Neuronal stem cell (in vitro differentiated cells): ENCODE measurements at regions not wholly inside any gene's neighbourhood (a gene's known extent, or its start where the extent isn't known, plus 50 kb on each side); places are given as distances from the start of the nearest gene placed in this dataset.

Experiments used
- DNase-seq: peaks from one replicate; pipeline ENCODE4 v3.0.0-alpha.2; 2013; ENCODE audit warnings: low spot score
- H2AFZ ChIP-seq: one replicate; pipeline ENCODE4 v1.6.1; 2013; ENCODE audit warnings: mild to moderate bottlenecking, low read length, inconsistent platforms
- H2AK5ac ChIP-seq: 2 replicates; pipeline ENCODE4 v1.6.1; 2013; ENCODE audit warnings: low read depth, mild to moderate bottlenecking, inconsistent platforms, low read length, moderate library complexity, mixed read lengths
- H2BK120ac ChIP-seq: 2 replicates; pipeline ENCODE4 v1.6.1; 2013; ENCODE audit warnings: low read depth, mild to moderate bottlenecking, inconsistent platforms, low read length, moderate library complexity, mixed read lengths
- H2BK12ac ChIP-seq: one replicate; pipeline ENCODE4 v1.6.1; 2013; ENCODE audit warnings: low read length, inconsistent platforms
- H2BK15ac ChIP-seq: 2 replicates; pipeline ENCODE4 v1.6.1; 2013; ENCODE audit warnings: mild to moderate bottlenecking, low read length, inconsistent platforms, mixed read lengths
- H2BK5ac ChIP-seq: one replicate; pipeline ENCODE4 v1.6.1; 2013; ENCODE audit warnings: inconsistent platforms, mild to moderate bottlenecking, low read length, moderate library complexity
- H3K14ac ChIP-seq: one replicate; pipeline ENCODE4 v1.6.1; 2013; ENCODE audit warnings: low read length, inconsistent platforms
- H3K18ac ChIP-seq: 2 replicates; pipeline ENCODE4 v1.6.1; 2013; ENCODE audit warnings: low read length, inconsistent platforms
- H3K23ac ChIP-seq: 2 replicates; pipeline ENCODE4 v1.6.1; 2013; ENCODE audit warnings: low read depth, mild to moderate bottlenecking, mixed read lengths, low read length, inconsistent platforms; ENCODE audit not compliant: poor library complexity
- H3K27ac ChIP-seq: replicated peaks from 3 replicates; pipeline ENCODE4 v1.5.1; 2013; ENCODE audit warnings: low read length, inconsistent platforms
- H3K27me3 ChIP-seq, 3 experiments: 2 replicates each; pipeline ENCODE4 v1.6.1; 2013; ENCODE audit warnings: low read length in 3 of 3, mild to moderate bottlenecking in 2 of 3, inconsistent platforms in 1 of 3, low read depth in 1 of 3, mixed read lengths in 1 of 3, moderate library complexity in 1 of 3; ENCODE audit not compliant: control insufficient read depth in 3 of 3, insufficient read depth in 3 of 3
- H3K36me3 ChIP-seq, 2 donors: replicated peaks in 1 of 2; 2 replicates each; pipeline ENCODE4 v1.6.1; 2013; ENCODE audit warnings: low read length in 2 of 2; ENCODE audit not compliant: control insufficient read depth in 2 of 2, insufficient read depth in 2 of 2
- H3K4ac ChIP-seq: 2 replicates; pipeline ENCODE4 v1.6.1; 2013; ENCODE audit warnings: inconsistent platforms, mild to moderate bottlenecking, low read length, moderate library complexity
- H3K4me1 ChIP-seq, 2 donors: 1 replicate in 1 of 2; 2 replicates in 1 of 2; pipeline ENCODE4 v1.6.1; 2013; ENCODE audit warnings: low read length in 2 of 2, low read depth in 1 of 2; ENCODE audit not compliant: control insufficient read depth in 2 of 2, insufficient read depth in 1 of 2
- H3K4me2 ChIP-seq: one replicate; pipeline ENCODE4 v1.6.1; 2013; ENCODE audit warnings: mild to moderate bottlenecking, low read length, inconsistent platforms; ENCODE audit not compliant: insufficient read depth, poor library complexity, severe bottlenecking
- H3K4me3 ChIP-seq, 2 donors: 2 replicates each; pipeline ENCODE4 v1.5.1; 2013; ENCODE audit warnings: low read length in 2 of 2, mild to moderate bottlenecking in 2 of 2, inconsistent platforms in 1 of 2, moderate library complexity in 1 of 2
- H3K79me1 ChIP-seq: one replicate; pipeline ENCODE4 v1.6.1; 2013; ENCODE audit warnings: low read depth, mild to moderate bottlenecking, inconsistent platforms, low read length, moderate library complexity
- H3K9ac ChIP-seq: one replicate; pipeline ENCODE4 v1.6.1; 2013; ENCODE audit warnings: mild to moderate bottlenecking, low read depth, low read length, inconsistent platforms; ENCODE audit not compliant: poor library complexity
- H3K9me3 ChIP-seq, 2 donors: replicated peaks in 1 of 2; 2 replicates each; pipeline versions ENCODE3 to v1.6.1; 2013; ENCODE audit warnings: low read length in 2 of 2, mild to moderate bottlenecking in 2 of 2, inconsistent platforms in 1 of 2, low read depth in 1 of 2, mixed read lengths in 1 of 2, moderate library complexity in 1 of 2; ENCODE audit not compliant: control insufficient read depth in 2 of 2, insufficient read depth in 1 of 2
- H4K8ac ChIP-seq: one replicate; pipeline ENCODE4 v1.6.1; 2013; ENCODE audit warnings: low read depth, mild to moderate bottlenecking, inconsistent platforms, low read length, moderate library complexity
- H4K91ac ChIP-seq: one replicate; pipeline ENCODE4 v1.6.1; 2013; ENCODE audit warnings: low read length, low read depth, mild to moderate bottlenecking, inconsistent platforms; ENCODE audit not compliant: poor library complexity
- WGBS, 2 donors: extraction: QIAGEN DNeasy Blood & Tissue Kit; methylation state at CpG; one replicate each; pipeline ENCODE4 v1.1.7; 2013; ENCODE audit warnings: missing lambda C conversion rate in 2 of 2, mixed read lengths in 1 of 2; ENCODE audit not compliant: insufficient read length in 2 of 2, insufficient replicate concordance in 1 of 2; ENCODE audit errors: extremely low coverage in 2 of 2; 5-methylcytosine and 5-hydroxymethylcytosine counted together

GRCh38 chr5:27784317-27784716, 745.9 kb upstream of the CDH9 start:
- H2AFZ ChIP-seq, result no peak overlapping the region
- H3K23ac ChIP-seq, result no peak overlapping the region
- H2BK12ac ChIP-seq, result no peak overlapping the region

GRCh38 chr5:27778121-27778520, 739.7 kb upstream of the CDH9 start:
- H3K23ac ChIP-seq, result no peak overlapping the region
- no peaks in the 10 kb centered on the region for H3K9me3 ChIP-seq
- H2AK5ac ChIP-seq, result no peak overlapping the region
- H2BK12ac ChIP-seq, result no peak overlapping the region
- H3K36me3 ChIP-seq, result no peaks in the 10 kb centered on the region
- H3K27ac ChIP-seq, result no peak overlapping the region
- H3K4me2 ChIP-seq, result no peak overlapping the region
- no peak overlapping the region for H3K9ac ChIP-seq
- no peak overlapping the region for H3K18ac ChIP-seq
- H4K91ac ChIP-seq, result no peak overlapping the region
- no CpG with 5 or more reads among the region's 4 CpGs for WGBS, 2 donors
- no peak for DNase-seq
- no peak overlapping the region for H2BK120ac ChIP-seq
- no peak overlapping the region for H2BK5ac ChIP-seq
- H3K4me1 ChIP-seq, result no peaks in the 10 kb centered on the region
- no peak overlapping the region for H4K8ac ChIP-seq
- no peak overlapping the region for H3K14ac ChIP-seq
- no peak overlapping the region for H3K4me3 ChIP-seq
- no peak overlapping the region for H2AFZ ChIP-seq
- no peaks in the 10 kb centered on the region for H3K27me3 ChIP-seq
- no peaks in the 10 kb centered on the region for H3K79me1 ChIP-seq
- no peak overlapping the region for H3K4ac ChIP-seq
- no peak overlapping the region for H2BK15ac ChIP-seq

More at GRCh38 chr5:27784317-27784716, 745.9 kb upstream of the CDH9 start:
- Histone ChIP-seq H3K27ac (no peak overlapping the region), H4K91ac (no peak overlapping the region), H2AK5ac (no peak overlapping the region), H2BK5ac (no peak overlapping the region), H2BK120ac (no peak overlapping the region), H4K8ac (no peak overlapping the region), H3K4me1 (no peaks in the 10 kb centered on the region), H3K9me3 (no peaks in the 10 kb centered on the region), H3K36me3 (no peaks in the 10 kb centered on the region), H3K9ac (no peak overlapping the region), H3K18ac (no peak overlapping the region), H3K4ac (no peak overlapping the region), H3K4me2 (no peak overlapping the region), H3K14ac (no peak overlapping the region), H3K79me1 (no peaks in the 10 kb centered on the region), H3K27me3 (no peaks in the 10 kb centered on the region), H2BK15ac (no peak overlapping the region), H3K4me3 (no peak overlapping the region)
- no peak for DNase-seq
- no CpG with 5 or more reads among the region's 1 CpG for WGBS, 2 donors

DNA sequence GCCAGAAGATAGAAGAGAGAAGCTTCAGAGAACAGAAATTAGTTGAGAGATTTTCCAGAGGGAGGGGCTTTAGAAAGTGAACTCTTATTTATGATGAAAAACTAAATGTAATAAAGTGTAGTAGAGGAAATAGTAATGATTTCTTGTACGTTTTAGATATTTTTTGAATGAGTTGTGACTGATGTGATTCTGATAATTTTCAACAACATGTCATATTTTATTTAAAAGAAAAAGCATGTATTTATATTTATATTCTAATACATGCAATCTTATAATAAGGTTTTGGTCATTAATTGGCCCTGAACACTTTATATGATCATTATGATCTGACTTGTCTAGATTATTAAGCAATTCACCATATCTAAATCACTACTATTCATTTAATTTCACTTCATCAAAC, 735.2 kb upstream of the CDH9 start:
- Histone ChIP-seq H2BK5ac (no peak overlapping the region), H3K4me3 (no peak overlapping the region), H4K91ac (no peak overlapping the region), H3K9me3 (no peaks in the 10 kb centered on the region), H3K14ac (no peak overlapping the region), H2BK15ac (no peak overlapping the region), H3K4me1 (no peaks in the 10 kb centered on the region), H3K9ac (no peak overlapping the region), H2AFZ (no peak overlapping the region), H3K4ac (no peak overlapping the region), H3K18ac (no peak overlapping the region), H3K27me3 (no peaks in the 10 kb centered on the region), H4K8ac (no peak overlapping the region), H2BK12ac (no peak overlapping the region), H2BK120ac (no peak overlapping the region), H3K79me1 (no peaks in the 10 kb centered on the region), H3K23ac (no peak overlapping the region), H3K36me3 (no peaks in the 10 kb centered on the region), H2AK5ac (no peak overlapping the region), H3K27ac (no peak overlapping the region), H3K4me2 (no peak overlapping the region)
- DNase-seq, result no peak
- 100% methylated on average over 1 of the region's 1 CpG; no CpG with 5 or more reads in 1 of the 2 donors for WGBS, 2 donors

- Histone ChIP-seq H3K4me1 (no peaks in the 10 kb centered on the region), H4K8ac (no peak overlapping the region), H4K91ac (no peak overlapping the region), H3K36me3 (no peaks in the 10 kb centered on the region), H2BK12ac (no peak overlapping the region), H3K27me3 (no peaks in the 10 kb centered on the region), H3K9ac (no peak overlapping the region), H2AFZ (peak overlapping the region; percentile 35), H3K4me3 (no peak overlapping the region), H2BK5ac (no peak overlapping the region), H3K23ac (no peak overlapping the region), H2AK5ac (no peak overlapping the region), H3K14ac (no peak overlapping the region), H2BK15ac (no peak overlapping the region), H3K18ac (no peak overlapping the region), H3K4me2 (no peak overlapping the region), H3K79me1 (no peaks in the 10 kb centered on the region), H3K9me3 (no peaks in the 10 kb centered on the region), H3K4ac (no peak overlapping the region), H3K27ac (no peak overlapping the region), H2BK120ac (no peak overlapping the region)
- no CpG with 5 or more reads among the region's 3 CpGs for WGBS, 2 donors
- DNase-seq, result no peak
Measured at GRCh38 chr5:27773166-27773565, 734.8 kb upstream of the CDH9 start.
